ENCODE measurements at regions not wholly inside any gene's neighbourhood (a gene's known extent, or its start where the extent isn't known, plus 50 kb on each side); places are given as distances from the start of the nearest gene placed in this dataset.

DNA sequence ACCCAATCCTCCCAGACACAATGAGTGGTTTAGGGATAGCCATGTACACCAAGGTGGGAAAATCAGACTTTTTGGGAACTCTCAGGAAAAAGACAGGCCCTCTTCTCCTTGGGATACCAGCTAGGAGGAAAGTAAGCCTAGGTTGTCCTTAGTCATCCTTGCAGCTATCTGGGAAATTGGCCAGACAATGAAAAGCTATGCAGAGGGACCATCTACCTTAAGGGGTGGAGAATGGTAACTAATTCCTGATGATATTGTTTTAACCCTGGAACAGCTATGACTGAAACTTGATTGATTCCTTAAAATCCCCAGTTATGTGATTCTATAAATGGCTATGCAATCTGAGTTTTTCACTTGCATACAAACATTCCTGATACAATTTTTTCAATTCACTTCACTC, 88.9 kb upstream of the BNC2 start:
- Histone ChIP-seq H3K4me3 (ENCODE audit: extremely low read depth in 1 of 4, insufficient read depth in 2 of 4, low read depth in 3 of 4, low read length in 4 of 4) (no peak overlapping the region), H3K27me3 (replicated peaks in 1 of 4; ENCODE audit: control insufficient read depth in 3 of 4, extremely low read depth in 1 of 4, insufficient read depth in 3 of 4, low read length in 3 of 4) (no peaks in the 10 kb centered on the region), H3K79me2 (ENCODE audit: control insufficient read depth in 1 of 2, insufficient read depth in 2 of 2, low read length in 2 of 2) (no peaks in the 10 kb centered on the region), H4K8ac (ENCODE audit: extremely low read depth, insufficient read depth, low read length) (no peak overlapping the region), H2BK15ac (ENCODE audit: low read length) (no peak overlapping the region), H3K56ac (replicated peaks; ENCODE audit: insufficient read length, low read depth, low read length) (no peak overlapping the region), H2AK5ac (ENCODE audit: low read depth, low read length) (no peak overlapping the region), H3K18ac (ENCODE audit: extremely low read depth, low read length) (peak overlapping the region; percentile 19; the same call in 1 of the 2 replicates), H3K4me2 (ENCODE audit: insufficient read depth in 1 of 2, low read depth in 2 of 2, low read length in 2 of 2) (no peak overlapping the region), H2BK20ac (ENCODE audit: low read length) (no peak overlapping the region), H3K14ac (ENCODE audit: insufficient read length) (no peak overlapping the region), H4K20me1 (replicated peaks in 1 of 2; ENCODE audit: control insufficient read depth in 1 of 2, insufficient read depth in 2 of 2, low read length in 2 of 2) (no peaks in the 10 kb centered on the region), H4K5ac (ENCODE audit: insufficient read length, low read depth, low read length) (no peak overlapping the region), H2BK12ac (ENCODE audit: low read depth, low read length) (no peak overlapping the region), H3K27ac (ENCODE audit: low read depth, low read length) (no peak overlapping the region), H3K79me1 (ENCODE audit: low read depth, low read length) (no peaks in the 10 kb centered on the region), H3K23ac (ENCODE audit: insufficient read length) (no peak overlapping the region), H2BK120ac (replicated peaks; ENCODE audit: low read depth, low read length) (no peak overlapping the region), H2AFZ (ENCODE audit: low read length) (0 out of 2 replicates have a peak overlapping the region, but pooled peaks have one; percentile 71), H4K91ac (replicated peaks; ENCODE audit: insufficient read length, low read length) (no peak overlapping the region), H3K9ac (replicated peaks in 1 of 4; ENCODE audit: extremely low read depth in 1 of 4, low read depth in 3 of 4, low read length in 3 of 4) (no peak overlapping the region), H3K9me3 (ENCODE audit: insufficient read depth in 2 of 2, low read depth in 1 of 2, low read length in 1 of 2) (no peaks in the 10 kb centered on the region), H3K4ac (replicated peaks; ENCODE audit: insufficient read length, low read depth, low read length) (no peak overlapping the region), H3K4me1 (replicated peaks in 1 of 4; ENCODE audit: control insufficient read depth in 3 of 4, insufficient read depth in 4 of 4, low read length in 3 of 4) (no peaks in the 10 kb centered on the region), H3K36me3 (ENCODE audit: control insufficient read depth in 2 of 4, insufficient read depth in 4 of 4, low read length in 3 of 4) (no peaks in the 10 kb centered on the region), H2BK5ac (ENCODE audit: low read depth, low read length) (no peak overlapping the region), H3K23me2 (ENCODE audit: low read depth, low read length) (no peaks in the 10 kb centered on the region; the same call in 1 of the 2 replicates)
- ChIA-PET POLR2A (ENCODE audit: partially characterized antibody) (no interaction called here), CTCF (ENCODE audit: partially characterized antibody) (interaction anchor here (1.6 kb wide), 1 partner anchor 8 kb away, joined by 3 read pairs; no protein-coding TSS in a partner anchor)
- no peak for FAIRE-seq
- TF ChIP-seq POLR2A (IDR thresholded peaks at IDR 0.05; ENCODE audit: control extremely low read depth in 1 of 2, low read depth in 2 of 2, low read length in 2 of 2) (no peak), RFX5 (IDR thresholded peaks at IDR 0.05; ENCODE audit: borderline replicate concordance, low read depth, low read length) (no peak), FOSL1 (IDR thresholded peaks at IDR 0.05; ENCODE audit: insufficient read depth, low read depth, low read length) (no peak), SP2 (IDR thresholded peaks at IDR 0.05; ENCODE audit: low read length) (no peak)
- DNase-seq (ENCODE audit: low read depth in 1 of 2, low spot score in 2 of 2) = no peak

Measured in H1 (cell line).